AG04450 (cell line): ENCODE measurements at regions not wholly inside any gene's neighbourhood (a gene's known extent, or its start where the extent isn't known, plus 50 kb on each side); places are given as distances from the start of the nearest gene placed in this dataset.

Experiments used
- CTCF ChIA-PET: fragments of 300-600, 350-600 bp; formaldehyde crosslinking; extraction: SDS; loops from one replicate; lab custom pipeline; 2022; ENCODE audit warnings: antibody characterized with exemption, inconsistent platforms; lab: Charles Lee
- POLR2A ChIA-PET: fragments of 350-600 bp; formaldehyde crosslinking; extraction: SDS; loops from one replicate; lab custom pipeline; 2021; ENCODE audit warnings: antibody characterized with exemption, inconsistent platforms; lab: Yijun Ruan, JAX
- DNase-seq: peaks from one replicate; pipeline ENCODE4 v3.0.0-alpha.2; 2011; ENCODE audit warnings: low read depth, low spot score
- H3K27ac ChIP-seq: one replicate; pipeline ENCODE4 v1.5.1; 2012; ENCODE audit warnings: low read depth, low read length, control low read depth
- H3K27me3 ChIP-seq: one replicate; pipeline ENCODE4 v1.6.0; 2012; ENCODE audit warnings: low read length; ENCODE audit not compliant: control insufficient read depth, insufficient read depth
- H3K4me3 ChIP-seq: 2 replicates; pipeline ENCODE4 v1.5.1; 2011; ENCODE audit warnings: mild to moderate bottlenecking, low read depth, low read length, control low read depth
- H3K9me3 ChIP-seq: 2 replicates; pipeline ENCODE4 v1.5.1; 2012; ENCODE audit warnings: low read length; ENCODE audit not compliant: control insufficient read depth, insufficient read depth
- TF ChIP-seq, protein P1 (sequence below): IDR thresholded peaks from 2 replicates; pipeline ENCODE4 v1.5.1; 2011; ENCODE audit warnings: low read depth, low read length, control low read depth, inconsistent platforms

DNA sequence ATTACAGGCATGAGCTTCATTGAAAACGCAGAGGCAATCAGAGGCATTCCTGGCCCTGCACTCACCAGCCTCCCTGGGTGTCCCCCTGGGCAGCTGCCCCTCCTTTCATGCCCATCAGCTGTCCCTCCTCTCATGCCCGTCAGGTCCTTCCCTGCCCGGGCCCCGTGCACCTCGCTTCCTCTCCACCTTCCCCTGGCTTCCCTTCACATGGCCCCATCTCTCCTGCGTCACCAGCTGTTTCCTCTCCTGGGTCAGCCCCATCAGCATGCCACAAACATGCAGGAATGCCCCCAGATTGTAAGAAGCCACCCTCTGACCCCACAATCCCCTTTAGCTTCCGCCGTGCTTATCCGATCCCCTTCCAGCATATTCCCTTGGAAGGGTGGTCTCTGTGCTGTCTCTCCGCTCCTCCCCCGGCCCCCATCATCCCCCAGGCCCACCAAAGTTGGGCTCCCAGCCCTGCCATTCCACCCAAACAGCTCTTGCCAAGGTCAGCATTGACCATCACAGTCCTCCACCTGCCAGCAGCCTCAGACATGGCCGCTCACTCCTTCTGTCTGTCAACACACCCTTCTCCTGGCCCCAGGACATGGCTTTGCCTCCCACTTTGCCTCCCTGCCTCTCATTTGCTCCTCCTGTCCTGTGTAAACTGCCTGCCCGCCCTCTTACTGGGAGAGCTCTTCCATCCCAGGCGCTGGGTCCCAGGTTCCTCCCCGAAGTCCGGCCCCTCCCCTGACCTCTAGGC lies 98.6 kb upstream of the IER5L start:
- ChIA-PET CTCF (interaction anchor here (0.6 kb wide), 1 partner anchor 347 kb away, joined by 10 read pairs; no protein-coding TSS in a partner anchor), POLR2A (no interaction called here)
- TF ChIP-seq, protein P1, sequence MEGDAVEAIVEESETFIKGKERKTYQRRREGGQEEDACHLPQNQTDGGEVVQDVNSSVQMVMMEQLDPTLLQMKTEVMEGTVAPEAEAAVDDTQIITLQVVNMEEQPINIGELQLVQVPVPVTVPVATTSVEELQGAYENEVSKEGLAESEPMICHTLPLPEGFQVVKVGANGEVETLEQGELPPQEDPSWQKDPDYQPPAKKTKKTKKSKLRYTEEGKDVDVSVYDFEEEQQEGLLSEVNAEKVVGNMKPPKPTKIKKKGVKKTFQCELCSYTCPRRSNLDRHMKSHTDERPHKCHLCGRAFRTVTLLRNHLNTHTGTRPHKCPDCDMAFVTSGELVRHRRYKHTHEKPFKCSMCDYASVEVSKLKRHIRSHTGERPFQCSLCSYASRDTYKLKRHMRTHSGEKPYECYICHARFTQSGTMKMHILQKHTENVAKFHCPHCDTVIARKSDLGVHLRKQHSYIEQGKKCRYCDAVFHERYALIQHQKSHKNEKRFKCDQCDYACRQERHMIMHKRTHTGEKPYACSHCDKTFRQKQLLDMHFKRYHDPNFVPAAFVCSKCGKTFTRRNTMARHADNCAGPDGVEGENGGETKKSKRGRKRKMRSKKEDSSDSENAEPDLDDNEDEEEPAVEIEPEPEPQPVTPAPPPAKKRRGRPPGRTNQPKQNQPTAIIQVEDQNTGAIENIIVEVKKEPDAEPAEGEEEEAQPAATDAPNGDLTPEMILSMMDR = no peak

DNA sequence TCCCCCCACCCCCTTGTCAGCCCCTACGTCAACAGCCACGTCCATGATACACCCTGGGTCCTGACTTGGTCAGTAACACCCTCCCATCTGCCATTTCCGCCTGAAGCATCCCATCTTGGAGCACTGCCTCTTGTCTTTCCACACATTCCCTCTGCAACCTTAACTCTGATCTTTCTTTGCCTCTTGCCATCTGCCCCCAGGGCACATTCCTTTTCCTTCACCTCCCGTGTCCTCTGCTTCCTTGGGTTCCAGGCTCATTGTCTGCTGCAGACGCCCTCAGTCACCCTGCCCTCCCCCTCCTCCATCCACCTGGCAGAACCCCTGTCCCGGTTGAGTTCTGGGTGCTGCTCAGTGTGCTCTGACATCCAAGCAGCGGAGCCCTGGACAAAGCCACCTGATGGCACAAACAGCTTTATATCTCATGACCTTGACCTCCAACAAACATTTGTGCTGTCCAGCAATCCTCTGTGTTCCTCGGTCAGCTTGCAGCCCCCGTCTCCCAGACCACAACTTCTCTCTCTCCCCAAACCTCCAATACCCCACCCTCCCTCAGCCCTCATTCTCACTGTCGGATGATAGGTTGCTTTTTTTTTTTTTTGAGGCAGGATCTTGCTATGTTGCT lies 97.7 kb upstream of the IER5L start:
- H3K27ac ChIP-seq = no peak overlapping the region
- no peak for DNase-seq
- POLR2A ChIA-PET = no interaction called here
- TF ChIP-seq, protein P1 = no peak
- CTCF ChIA-PET = interaction anchor here (0.6 kb wide), 1 partner anchor 348 kb away, joined by 10 read pairs; no protein-coding TSS in a partner anchor
- no peak overlapping the region for H3K4me3 ChIP-seq
- H3K27me3 ChIP-seq = peaks cover 2% of the 10 kb centered on the region
- H3K9me3 ChIP-seq = no peaks in the 10 kb centered on the region

More for the DNA sequence above, 98.6 kb upstream of the IER5L start:
- no peak overlapping the region for H3K4me3 ChIP-seq
- DNase-seq = no peak
- no peak overlapping the region for H3K27ac ChIP-seq
- no peaks in the 10 kb centered on the region for H3K27me3 ChIP-seq
- H3K9me3 ChIP-seq = no peaks in the 10 kb centered on the region

DNA sequence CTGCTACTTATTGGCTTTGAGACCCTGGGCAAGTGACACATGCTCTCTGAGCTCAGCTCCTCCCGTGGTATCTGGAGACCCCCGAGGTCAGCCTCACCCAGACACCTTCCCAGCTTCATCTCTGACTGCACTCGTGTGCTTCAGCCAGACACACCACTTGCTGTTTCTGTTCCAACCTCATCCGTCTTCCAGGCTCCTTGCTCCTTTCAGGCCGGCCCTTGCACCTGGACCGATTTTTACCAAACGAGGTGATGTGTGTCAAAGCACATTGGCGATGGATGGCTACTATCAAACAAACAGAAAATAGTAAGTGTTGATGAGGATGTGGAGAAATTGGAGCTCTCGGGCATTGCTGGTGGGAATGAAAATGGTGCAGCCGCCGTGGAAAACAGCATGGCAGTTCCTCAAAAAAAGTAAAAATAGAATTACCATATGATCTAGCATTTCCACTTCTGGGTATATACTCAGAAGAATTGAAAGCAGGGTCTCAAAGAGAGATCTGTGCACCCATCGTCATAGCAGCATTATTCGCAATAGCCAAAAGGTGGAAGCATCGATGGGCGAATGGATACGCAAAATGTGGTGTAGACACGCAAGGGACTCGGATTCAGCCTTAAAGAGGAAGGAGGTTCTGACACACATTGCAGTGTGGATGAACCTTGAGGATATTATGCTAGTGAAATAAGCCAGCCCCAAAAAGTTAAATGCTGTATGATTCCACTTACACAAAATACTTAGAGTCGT lies 96.1 kb upstream of the IER5L start:
- Histone ChIP-seq H3K9me3 (no peaks in the 10 kb centered on the region), H3K4me3 (no peak overlapping the region), H3K27ac (no peak overlapping the region), H3K27me3 (peaks cover 2% of the 10 kb centered on the region)
- CTCF ChIA-PET = no interaction called here
- TF ChIP-seq, protein P1 = no peak
- DNase-seq = no peak
- POLR2A ChIA-PET = no interaction called here

DNA sequence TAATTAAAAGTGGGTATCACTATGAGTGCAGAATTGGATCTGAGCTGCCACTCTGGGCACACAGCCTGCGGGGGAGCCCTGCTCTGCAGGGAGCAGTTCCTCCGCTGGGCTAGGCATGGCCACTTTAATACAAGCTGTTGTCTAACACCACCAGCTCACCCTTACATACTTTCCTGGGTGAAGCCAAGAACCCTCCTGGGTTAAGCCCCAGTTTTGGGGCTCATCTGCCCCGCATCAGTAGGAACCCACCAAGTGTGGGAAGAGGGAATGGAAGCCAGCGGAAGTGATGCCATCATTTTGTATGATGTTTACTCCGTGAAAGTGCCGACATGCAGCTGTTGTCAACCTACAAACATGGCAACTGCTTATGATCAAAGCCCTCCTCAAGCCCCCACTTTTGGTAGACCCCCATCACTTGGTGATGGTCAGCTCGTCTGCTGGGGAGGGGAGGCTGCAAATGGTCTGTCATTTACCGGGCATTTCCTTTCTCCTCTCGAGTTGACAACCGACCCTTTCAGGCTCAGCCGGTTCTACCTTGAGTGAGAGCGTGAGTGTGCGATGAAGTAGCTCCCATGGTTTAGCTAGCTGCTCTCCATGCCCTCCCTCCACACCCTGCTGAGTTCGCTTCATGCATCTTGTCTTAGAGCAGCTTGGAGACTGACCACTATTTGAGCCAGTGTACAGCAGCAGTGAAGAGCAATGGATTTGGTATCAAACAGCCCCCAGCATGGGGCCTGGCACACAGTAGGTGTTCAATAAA lies 95.3 kb upstream of the IER5L start:
- ChIA-PET POLR2A (no interaction called here), CTCF (no interaction called here)
- peaks cover 2% of the 10 kb centered on the region for H3K27me3 ChIP-seq
- H3K9me3 ChIP-seq = no peaks in the 10 kb centered on the region
- TF ChIP-seq, protein P1 = no peak
- no peak overlapping the region for H3K27ac ChIP-seq
- no peak overlapping the region for H3K4me3 ChIP-seq
- DNase-seq = no peak
